SKM-1 (cell line): ENCODE measurements at regions not wholly inside any gene's neighbourhood (a gene's known extent, or its start where the extent isn't known, plus 50 kb on each side); places are given as distances from the start of the nearest gene placed in this dataset.
A peak's percentile ranks its signal among the peaks of the same experiment; 100 is the strongest.
"Not testable (repeated sequence)": the region's sequence is repeated elsewhere in the genome, so short reads cannot be mapped to it uniquely, and the experiment has no call there.

Source experiments
- DNase-seq: peaks from one replicate; lab custom pipeline; 2025; ENCODE audit not compliant: unreplicated experiment; lab: John Stamatoyannopoulos, UW

GRCh38 chr6:168915242-168915641 lies 338.4 kb downstream of the THBS2 start:
- no peak for DNase-seq

- DNase-seq = no peak
Measured at GRCh38 chr6:168913866-168914469, 339.7 kb downstream of the THBS2 start.

- not testable (repeated sequence) for DNase-seq
Measured at GRCh38 chr6:168913231-168913865, 340.3 kb downstream of the THBS2 start.

- DNase-seq = no peak
Measured at GRCh38 chr6:168909288-168909687, 344.4 kb downstream of the THBS2 start.

GRCh38 chr6:168908887-168909286 lies 344.8 kb downstream of the THBS2 start:
- DNase-seq = no peak

GRCh38 chr6:168908166-168908565 lies 345.5 kb downstream of the THBS2 start:
- no peak for DNase-seq

GRCh38 chr6:168906391-168906790 lies 347.3 kb downstream of the THBS2 start:
- no peak for DNase-seq

GRCh38 chr6:168905451-168906090 lies 348.1 kb downstream of the THBS2 start:
- DNase-seq = no peak

- no peak for DNase-seq
Measured at GRCh38 chr6:168903613-168904345, 349.9 kb downstream of the THBS2 start.

GRCh38 chr6:168902075-168902474 lies 351.6 kb downstream of the THBS2 start:
- no peak for DNase-seq

- DNase-seq = no peak
Measured at GRCh38 chr6:168901076-168901475, 352.6 kb downstream of the THBS2 start.

GRCh38 chr6:168896321-168896720 lies 357.3 kb downstream of the THBS2 start:
- no peak for DNase-seq

GRCh38 chr6:168895102-168895812 lies 358.4 kb downstream of the THBS2 start:
- DNase-seq = peak; percentile 68

- DNase-seq = no peak
Measured at GRCh38 chr6:168892031-168892430, 361.6 kb downstream of the THBS2 start.

GRCh38 chr6:168890981-168891365 lies 362.7 kb downstream of the THBS2 start:
- no peak for DNase-seq

- no peak for DNase-seq
Measured at GRCh38 chr6:168890306-168890980, 363.2 kb downstream of the THBS2 start.

GRCh38 chr6:168888786-168889345 lies 364.8 kb downstream of the THBS2 start:
- DNase-seq = no peak

- DNase-seq = no peak
Measured at GRCh38 chr6:168888102-168888501, 365.5 kb downstream of the THBS2 start.

GRCh38 chr6:168887621-168888020 lies 366.0 kb downstream of the THBS2 start:
- no peak for DNase-seq

- no peak for DNase-seq
Measured at GRCh38 chr6:168886964-168887363, 366.7 kb downstream of the THBS2 start.
